GM12891 (cell line): ENCODE measurements at regions not wholly inside any gene's neighbourhood (a gene's known extent, or its start where the extent isn't known, plus 50 kb on each side); places are given as distances from the start of the nearest gene placed in this dataset.

Experiments
- DNase-seq: peaks from one replicate; pipeline ENCODE4 v3.0.0; 2011; ENCODE audit warnings: low spot score; ENCODE audit not compliant: insufficient read length
- FAIRE-seq: peaks from 2 replicates; lab custom pipeline; 2011; peaks lifted over from hg19 to GRCh38; lab: Jason Lieb, UNC
- PAX5 ChIP-seq: IDR thresholded peaks from 2 replicates; pipeline ENCODE4 v1.6.1; 2011; ENCODE audit warnings: low read length, moderate library complexity, mild to moderate bottlenecking; ENCODE audit not compliant: insufficient read depth, severe bottlenecking
- POLR2A ChIP-seq: IDR thresholded peaks from 2 replicates; pipeline ENCODE4 v1.6.1; 2011; ENCODE audit warnings: low read depth, low read length, control low read depth
- POLR2AphosphoS5 ChIP-seq: IDR thresholded peaks from 2 replicates; pipeline ENCODE4 v1.6.1; 2011; ENCODE audit warnings: low read depth, low read length, control low read depth
- POU2F2 ChIP-seq: IDR thresholded peaks from 2 replicates; pipeline ENCODE4 v1.6.1; 2011; ENCODE audit warnings: low read depth, mild to moderate bottlenecking, control low read depth, low read length, moderate library complexity
- SPI1 ChIP-seq: IDR thresholded peaks from 2 replicates; pipeline ENCODE4 v1.6.1; 2011; ENCODE audit warnings: low read depth, low read length, control low read depth
- TAF1 ChIP-seq: IDR thresholded peaks from 2 replicates; pipeline ENCODE4 v1.6.1; 2011; ENCODE audit warnings: low read depth, low read length, control low read depth

DNA sequence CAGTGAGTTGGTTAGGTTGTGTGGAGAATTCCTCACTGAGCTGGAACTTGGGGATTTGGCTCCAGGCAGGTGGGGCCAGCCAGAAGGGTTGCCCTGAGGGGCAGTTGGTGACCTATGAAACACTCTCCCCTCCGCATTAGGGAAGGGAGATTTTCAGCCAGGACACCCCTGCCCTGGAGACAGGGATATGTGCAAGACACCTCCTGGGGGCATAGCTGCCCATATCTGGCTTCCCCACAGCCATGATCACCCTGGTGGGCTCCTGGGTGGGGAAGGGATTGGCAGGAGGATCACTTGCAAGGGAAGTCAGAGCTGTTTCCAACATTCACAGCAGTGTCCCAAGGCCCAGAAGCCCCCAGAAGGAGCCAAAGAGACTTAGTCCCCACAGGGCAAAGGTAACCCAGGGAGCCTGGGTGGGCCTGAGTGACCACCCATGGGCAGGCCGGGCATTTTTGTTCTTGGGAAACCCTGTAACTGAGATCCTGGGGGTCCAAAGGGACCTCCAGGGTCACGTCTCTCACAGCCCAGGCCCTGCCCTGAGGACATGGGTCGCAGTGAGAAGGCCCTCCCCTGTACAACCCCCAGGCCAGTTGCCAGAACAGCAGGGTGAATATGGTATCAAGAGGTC, 145.8 kb downstream of the MRPL14 start:
- DNase-seq (no peak), FAIRE-seq (no peak)
- TF ChIP-seq TAF1 (no peak), SPI1 (no peak), POLR2AphosphoS5 (no peak), POLR2A (no peak), POU2F2 (no peak), PAX5 (no peak)

GRCh38 chr6:43980004-43980795, 147.1 kb downstream of the MRPL14 start:
- TF ChIP-seq SPI1 (no peak), POLR2AphosphoS5 (no peak), PAX5 (no peak), POLR2A (no peak), POU2F2 (no peak), TAF1 (no peak)
- FAIRE-seq (no peak), DNase-seq (no peak)

DNA sequence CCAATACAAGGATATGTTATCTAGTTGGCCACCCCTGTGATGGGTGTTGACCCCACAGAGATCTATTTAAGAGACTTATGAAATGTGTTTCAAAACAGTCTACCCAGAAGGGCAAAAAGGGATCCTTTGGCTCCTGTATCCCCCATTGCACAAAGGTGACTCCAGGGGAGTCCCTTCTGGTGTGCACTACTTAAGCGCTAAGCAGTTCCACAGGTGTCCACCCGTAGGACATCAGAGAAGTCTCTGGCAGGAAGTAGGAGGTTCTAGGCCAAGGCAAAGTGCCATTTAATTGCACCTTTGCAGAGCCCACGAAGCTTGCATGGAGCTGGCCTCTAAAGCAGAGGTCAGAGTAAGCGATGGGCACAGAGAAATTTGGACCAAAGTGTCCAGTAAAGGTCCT, 147.7 kb downstream of the MRPL14 start:
- TF ChIP-seq PAX5 (no peak), TAF1 (no peak), SPI1 (no peak)
- DNase-seq = no peak
- FAIRE-seq = no peak

GRCh38 chr6:43978473-43979346, 148.5 kb downstream of the MRPL14 start:
- FAIRE-seq (no peak), DNase-seq (no peak)
- TF ChIP-seq SPI1 (no peak), POLR2A (no peak), PAX5 (no peak), POLR2AphosphoS5 (no peak), POU2F2 (no peak), TAF1 (no peak)

GRCh38 chr6:43977404-43978111, 149.7 kb downstream of the MRPL14 start:
- TF ChIP-seq POLR2A (no peak), POU2F2 (peak; percentile 47; the same call in 1 of the 2 replicates)
- DNase-seq = no peak
- FAIRE-seq = peak; percentile 59

- DNase-seq = no peak
- TF ChIP-seq PAX5 (no peak), TAF1 (no peak), POU2F2 (no peak), SPI1 (no peak), POLR2AphosphoS5 (no peak), POLR2A (no peak)
- FAIRE-seq = no peak
These were observed 150.4 kb downstream of the MRPL14 start for GRCh38 chr6:43976706-43977403.

- TF ChIP-seq POLR2A (no peak), TAF1 (no peak), POLR2AphosphoS5 (no peak), SPI1 (no peak), PAX5 (no peak), POU2F2 (no peak)
- no peak for FAIRE-seq
These were observed 152.5 kb downstream of the MRPL14 start for GRCh38 chr6:43974643-43975230.

DNA sequence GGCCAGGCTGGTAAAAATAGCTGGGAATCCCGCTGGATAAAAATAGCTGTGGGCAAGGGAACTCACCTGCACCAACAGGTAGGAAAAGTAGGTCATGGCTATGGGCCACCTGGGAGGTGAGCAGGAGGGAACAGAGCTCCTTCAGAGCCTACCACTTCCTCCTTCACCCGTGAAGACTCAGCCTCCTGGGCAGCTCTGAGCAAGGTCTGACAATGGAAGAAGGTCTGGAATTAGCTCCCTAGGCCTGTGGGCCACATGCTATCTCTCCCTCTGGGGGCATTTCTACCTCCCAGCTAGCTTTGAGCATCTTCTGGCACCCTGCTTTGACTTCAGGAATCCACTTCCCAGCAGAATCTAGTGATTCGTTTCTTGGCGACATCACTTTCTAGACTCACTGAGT, 153.9 kb downstream of the MRPL14 start:
- no peak for TF ChIP-seq TAF1
- no peak for TF ChIP-seq POU2F2
- TF ChIP-seq SPI1 = no peak
- TF ChIP-seq PAX5 = no peak
- no peak for TF ChIP-seq POLR2A
- no peak for TF ChIP-seq POLR2AphosphoS5
- FAIRE-seq (no peak), DNase-seq (no peak)

More at GRCh38 chr6:43974643-43975230, 152.5 kb downstream of the MRPL14 start:
- DNase-seq = no peak
